ENCODE measurements at regions not wholly inside any gene's neighbourhood (a gene's known extent, or its start where the extent isn't known, plus 50 kb on each side); places are given as distances from the start of the nearest gene placed in this dataset.

DNA sequence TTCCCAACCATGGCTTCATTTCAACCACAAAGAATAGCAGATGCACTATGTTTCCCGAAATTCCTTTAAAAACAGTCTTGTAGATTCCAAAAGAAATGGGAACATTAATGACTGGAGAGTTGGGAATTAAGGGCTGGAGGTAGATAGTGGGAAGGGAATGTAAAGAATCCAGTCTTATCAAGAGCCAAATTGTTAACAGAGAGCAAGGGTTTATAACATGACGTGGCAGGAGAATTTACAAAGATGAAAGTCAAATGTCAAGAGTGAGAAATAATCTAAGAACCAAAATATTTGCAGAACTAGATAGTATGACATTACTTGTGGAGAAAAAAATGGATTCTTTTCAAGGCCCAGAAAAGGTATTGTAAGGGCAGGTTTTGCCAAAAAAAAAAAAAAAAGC, 200.9 kb downstream of the GRIN2B start:
- DNase-seq = no peak
- Histone ChIP-seq H3K4me1 (no peaks in the 10 kb centered on the region), H3K9me3 (no peaks in the 10 kb centered on the region), H3K36me3 (no peaks in the 10 kb centered on the region), H3K27me3 (no peaks in the 10 kb centered on the region), H3K4me3 (no peak overlapping the region), H3K27ac (no peak overlapping the region)
- intact Hi-C loops (cut with DNase I) = no loop called here
- no peak for ATAC-seq
- TF ChIP-seq, protein P1, sequence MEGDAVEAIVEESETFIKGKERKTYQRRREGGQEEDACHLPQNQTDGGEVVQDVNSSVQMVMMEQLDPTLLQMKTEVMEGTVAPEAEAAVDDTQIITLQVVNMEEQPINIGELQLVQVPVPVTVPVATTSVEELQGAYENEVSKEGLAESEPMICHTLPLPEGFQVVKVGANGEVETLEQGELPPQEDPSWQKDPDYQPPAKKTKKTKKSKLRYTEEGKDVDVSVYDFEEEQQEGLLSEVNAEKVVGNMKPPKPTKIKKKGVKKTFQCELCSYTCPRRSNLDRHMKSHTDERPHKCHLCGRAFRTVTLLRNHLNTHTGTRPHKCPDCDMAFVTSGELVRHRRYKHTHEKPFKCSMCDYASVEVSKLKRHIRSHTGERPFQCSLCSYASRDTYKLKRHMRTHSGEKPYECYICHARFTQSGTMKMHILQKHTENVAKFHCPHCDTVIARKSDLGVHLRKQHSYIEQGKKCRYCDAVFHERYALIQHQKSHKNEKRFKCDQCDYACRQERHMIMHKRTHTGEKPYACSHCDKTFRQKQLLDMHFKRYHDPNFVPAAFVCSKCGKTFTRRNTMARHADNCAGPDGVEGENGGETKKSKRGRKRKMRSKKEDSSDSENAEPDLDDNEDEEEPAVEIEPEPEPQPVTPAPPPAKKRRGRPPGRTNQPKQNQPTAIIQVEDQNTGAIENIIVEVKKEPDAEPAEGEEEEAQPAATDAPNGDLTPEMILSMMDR (IDR thresholded peaks at IDR 0.05) = no peak

DNA sequence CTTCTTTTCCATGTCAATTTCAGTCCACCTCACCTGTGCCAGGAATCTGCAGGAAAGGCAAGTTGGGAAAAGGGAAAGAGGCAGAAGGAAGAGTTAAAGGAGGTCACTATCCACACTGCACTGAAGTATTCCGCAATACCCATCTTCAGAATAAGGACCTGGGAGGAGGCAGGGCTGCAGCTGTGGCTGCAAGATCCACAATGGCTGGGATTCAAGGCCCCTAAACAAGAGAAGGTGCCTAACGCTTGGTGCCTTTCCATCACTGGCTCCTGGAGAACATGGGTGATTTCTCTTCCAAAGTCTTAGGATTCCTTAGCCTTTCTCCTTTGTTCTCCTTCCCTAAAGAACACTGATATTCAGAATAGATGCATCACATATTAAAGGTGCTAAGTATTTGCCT, 204.0 kb downstream of the GRIN2B start:
- ATAC-seq = no peak
- Histone ChIP-seq H3K4me3 (no peak overlapping the region), H3K4me1 (no peaks in the 10 kb centered on the region), H3K27me3 (no peaks in the 10 kb centered on the region), H3K27ac (no peak overlapping the region), H3K36me3 (no peaks in the 10 kb centered on the region), H3K9me3 (no peaks in the 10 kb centered on the region)
- TF ChIP-seq, protein P1 (IDR thresholded peaks at IDR 0.05) = no peak
- intact Hi-C loops (cut with DNase I) = no loop called here
- DNase-seq = no peak

DNA sequence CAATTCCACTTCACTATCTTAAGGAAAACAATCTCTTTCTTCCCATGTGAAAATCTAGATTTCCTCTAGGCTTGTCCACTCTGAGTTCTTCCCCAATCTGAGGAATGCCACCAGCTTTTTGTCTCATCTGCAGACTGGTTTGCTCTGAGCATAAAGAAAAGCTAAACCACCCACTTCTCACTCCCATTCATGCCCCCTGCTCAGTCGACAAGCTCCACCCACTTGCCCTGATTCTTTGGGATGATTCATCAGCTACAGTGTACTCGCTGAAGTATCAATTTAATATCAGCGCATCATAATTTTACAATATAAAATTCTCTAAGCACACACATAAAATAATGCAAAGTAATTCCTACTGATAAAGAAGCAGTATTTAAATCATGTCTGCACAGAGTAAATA, 209.1 kb downstream of the GRIN2B start:
- H3K4me1 ChIP-seq = no peaks in the 10 kb centered on the region
- TF ChIP-seq, protein P1 (IDR thresholded peaks at IDR 0.05) = no peak
- no peaks in the 10 kb centered on the region for H3K9me3 ChIP-seq
- H3K27me3 ChIP-seq = no peaks in the 10 kb centered on the region
- no peak overlapping the region for H3K4me3 ChIP-seq
- intact Hi-C loops (cut with DNase I) = no loop called here
- no peak for DNase-seq
- H3K27ac ChIP-seq = no peak overlapping the region
- ATAC-seq = no peak
- no peaks in the 10 kb centered on the region for H3K36me3 ChIP-seq

DNA sequence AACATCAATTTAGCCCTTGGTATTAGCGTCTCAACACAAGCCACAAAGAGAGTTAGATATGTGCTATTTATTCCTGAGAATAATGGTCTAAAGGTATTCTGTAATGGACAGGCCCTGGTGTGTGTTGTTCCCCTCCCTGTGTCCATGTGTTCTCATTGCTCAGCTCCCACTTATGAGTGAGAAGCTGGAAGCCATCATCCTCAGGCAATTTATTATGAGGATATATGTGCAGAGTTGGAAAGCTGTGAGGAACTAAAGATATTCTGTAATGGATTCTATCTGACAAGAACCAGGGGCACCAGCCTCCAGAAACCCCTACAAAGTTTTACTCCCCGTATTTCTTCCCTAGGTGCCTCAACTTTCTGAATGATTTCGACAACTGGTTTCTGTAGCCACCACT, 210.8 kb downstream of the GRIN2B start:
- no peak overlapping the region for H3K27ac ChIP-seq
- H3K4me1 ChIP-seq = no peaks in the 10 kb centered on the region
- intact Hi-C loops (cut with DNase I) = no loop called here
- H3K27me3 ChIP-seq = no peaks in the 10 kb centered on the region
- DNase-seq = peak in 1 of 4 donors; percentile 19
- TF ChIP-seq, protein P1 (IDR thresholded peaks at IDR 0.05) = no peak
- H3K36me3 ChIP-seq = no peaks in the 10 kb centered on the region
- H3K4me3 ChIP-seq = no peak overlapping the region
- no peak for ATAC-seq
- H3K9me3 ChIP-seq = no peaks in the 10 kb centered on the region

DNA sequence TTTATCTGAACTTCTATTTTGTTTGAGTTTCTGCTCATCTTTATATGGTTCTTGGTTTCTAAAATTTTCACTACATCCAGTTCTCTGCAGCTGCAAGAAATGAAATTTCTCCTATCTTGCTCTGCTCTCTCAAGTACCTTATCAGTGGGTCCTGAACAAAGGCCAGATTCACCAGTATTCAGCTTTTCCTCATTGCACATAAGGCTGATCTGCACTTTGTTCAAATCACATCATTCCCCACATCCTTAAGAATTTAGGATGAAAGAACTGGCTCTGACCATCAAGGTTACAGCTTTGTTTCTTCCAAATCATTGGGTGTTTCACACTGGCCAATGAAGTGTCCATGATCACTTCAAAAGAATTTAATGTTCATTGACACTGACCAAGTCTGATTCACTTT, 211.4 kb downstream of the GRIN2B start:
- H3K27me3 ChIP-seq = no peaks in the 10 kb centered on the region
- DNase-seq (peak in 1 of 4 donors; percentile 3), ATAC-seq (no peak)
- H3K27ac ChIP-seq = no peak overlapping the region
- no peaks in the 10 kb centered on the region for H3K4me1 ChIP-seq
- no peak overlapping the region for H3K4me3 ChIP-seq
- no peaks in the 10 kb centered on the region for H3K36me3 ChIP-seq
- intact Hi-C loops (cut with DNase I) = no loop called here
- H3K9me3 ChIP-seq = no peaks in the 10 kb centered on the region
- TF ChIP-seq, protein P1 (IDR thresholded peaks at IDR 0.05) = no peak
